Hepatocyte (in vitro differentiated cells): ENCODE measurements at regions not wholly inside any gene's neighbourhood (a gene's known extent, or its start where the extent isn't known, plus 50 kb on each side); places are given as distances from the start of the nearest gene placed in this dataset.

Source experiments
- DNase-seq: peaks from one replicate; pipeline ENCODE4 v3.0.0-alpha.2; 2016; ENCODE audit warnings: low spot score
- H2AFZ ChIP-seq: fragments of 200-600 bp; sonication (generic); 2 replicates; pipeline ENCODE4 v1.6.0; 2016; ENCODE audit warnings: antibody characterized with exemption, mild to moderate bottlenecking
- H3K27ac ChIP-seq: fragments of 200-600 bp; sonication (generic); 2 replicates; pipeline ENCODE4 v1.5.1; 2016; ENCODE audit warnings: mild to moderate bottlenecking
- H3K27me3 ChIP-seq: fragments of 200-600 bp; sonication (generic); 2 replicates; pipeline ENCODE4 v1.6.1; 2016
- H3K36me3 ChIP-seq: fragments of 200-600 bp; sonication (generic); replicated peaks from 2 replicates; pipeline ENCODE4 v1.5.1; 2016; ENCODE audit warnings: low read depth; ENCODE audit not compliant: insufficient read depth
- H3K4me1 ChIP-seq: fragments of 200-600 bp; sonication (generic); 2 replicates; pipeline ENCODE4 v1.5.1; 2016; ENCODE audit warnings: mild to moderate bottlenecking, moderate library complexity; ENCODE audit not compliant: insufficient read depth
- H3K4me2 ChIP-seq: fragments of 200-600 bp; sonication (generic); 2 replicates; pipeline ENCODE4 v1.6.0; 2016
- H3K4me3 ChIP-seq: fragments of 200-600 bp; sonication (generic); 2 replicates; pipeline ENCODE4 v1.5.1; 2016; ENCODE audit warnings: mild to moderate bottlenecking
- H3K79me2 ChIP-seq: fragments of 200-600 bp; sonication (generic); 2 replicates; pipeline ENCODE4 v1.6.0; 2017; ENCODE audit warnings: mild to moderate bottlenecking
- H3K9me2 ChIP-seq: fragments of 200-600 bp; sonication (generic); replicated peaks from 2 replicates; pipeline ENCODE4 v1.6.0; 2017; ENCODE audit warnings: mild to moderate bottlenecking; ENCODE audit not compliant: insufficient read depth
- H3K9me3 ChIP-seq: fragments of 200-600 bp; sonication (generic); 2 replicates; pipeline ENCODE4 v1.5.1; 2016; ENCODE audit warnings: low read depth, mild to moderate bottlenecking
- H4K20me1 ChIP-seq: fragments of 200-600 bp; sonication (generic); 2 replicates; pipeline ENCODE4 v1.6.0; 2016; ENCODE audit warnings: mild to moderate bottlenecking; ENCODE audit not compliant: insufficient read depth, poor library complexity, severe bottlenecking
- EZH2 ChIP-seq: fragments of 200-600 bp; sonication (generic); IDR thresholded peaks from 2 replicates; pipeline ENCODE4 v1.6.1; 2016; ENCODE audit warnings: antibody characterized with exemption, mild to moderate bottlenecking, borderline replicate concordance
- EZH2phosphoT487 ChIP-seq: fragments of 200-600 bp; sonication (generic); IDR thresholded peaks from one replicate; pipeline ENCODE4 v1.6.1; 2018; ENCODE audit warnings: antibody characterized with exemption, mild to moderate bottlenecking, low read depth, moderate library complexity; ENCODE audit not compliant: unreplicated experiment, severe bottlenecking
- WGBS: methylation state at CpG from one replicate; pipeline ENCODE4 v1.1.6; 2016; ENCODE audit warnings: low lambda C conversion rate; ENCODE audit errors: missing lambda C conversion rate; 5-methylcytosine and 5-hydroxymethylcytosine counted together
- TF ChIP-seq, protein P1 (sequence below): fragments of 200-600 bp; sonication (generic); IDR thresholded peaks from 2 replicates; pipeline ENCODE4 v1.5.1; 2016; ENCODE audit warnings: antibody characterized with exemption, mild to moderate bottlenecking; ENCODE audit not compliant: poor library complexity

DNA sequence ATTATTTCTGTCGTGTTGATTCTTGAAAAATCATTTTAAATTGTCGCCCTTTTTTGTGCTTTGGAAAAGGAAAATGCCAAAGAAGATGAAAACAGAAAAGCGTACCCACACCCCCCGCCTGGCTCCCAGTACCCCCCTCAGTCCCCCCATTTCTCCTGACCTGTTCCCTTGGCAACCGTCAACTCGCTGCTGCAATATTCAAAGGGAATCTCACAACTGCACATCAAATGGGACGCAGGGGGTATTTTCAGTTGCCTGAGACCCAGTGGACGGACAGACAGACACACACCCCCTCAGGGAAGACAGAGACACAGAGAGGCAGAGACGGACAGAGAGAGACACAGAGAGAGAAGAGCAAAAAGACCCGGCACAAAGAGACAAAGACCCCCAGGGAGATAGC lies 83.5 kb upstream of the PRR20G start:
- H3K27ac ChIP-seq: no peak overlapping the region
- TF ChIP-seq EZH2 (no peak), EZH2phosphoT487 (no peak)
- TF ChIP-seq, protein P1, sequence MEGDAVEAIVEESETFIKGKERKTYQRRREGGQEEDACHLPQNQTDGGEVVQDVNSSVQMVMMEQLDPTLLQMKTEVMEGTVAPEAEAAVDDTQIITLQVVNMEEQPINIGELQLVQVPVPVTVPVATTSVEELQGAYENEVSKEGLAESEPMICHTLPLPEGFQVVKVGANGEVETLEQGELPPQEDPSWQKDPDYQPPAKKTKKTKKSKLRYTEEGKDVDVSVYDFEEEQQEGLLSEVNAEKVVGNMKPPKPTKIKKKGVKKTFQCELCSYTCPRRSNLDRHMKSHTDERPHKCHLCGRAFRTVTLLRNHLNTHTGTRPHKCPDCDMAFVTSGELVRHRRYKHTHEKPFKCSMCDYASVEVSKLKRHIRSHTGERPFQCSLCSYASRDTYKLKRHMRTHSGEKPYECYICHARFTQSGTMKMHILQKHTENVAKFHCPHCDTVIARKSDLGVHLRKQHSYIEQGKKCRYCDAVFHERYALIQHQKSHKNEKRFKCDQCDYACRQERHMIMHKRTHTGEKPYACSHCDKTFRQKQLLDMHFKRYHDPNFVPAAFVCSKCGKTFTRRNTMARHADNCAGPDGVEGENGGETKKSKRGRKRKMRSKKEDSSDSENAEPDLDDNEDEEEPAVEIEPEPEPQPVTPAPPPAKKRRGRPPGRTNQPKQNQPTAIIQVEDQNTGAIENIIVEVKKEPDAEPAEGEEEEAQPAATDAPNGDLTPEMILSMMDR: no peak
- H3K4me3 ChIP-seq: no peak overlapping the region
- H3K4me1 ChIP-seq: no peaks in the 10 kb centered on the region
- H3K9me3 ChIP-seq: no peaks in the 10 kb centered on the region
- 82% methylated on average over 10 of the region's 10 CpGs for WGBS
- H3K9me2 ChIP-seq: no peaks in the 10 kb centered on the region
- no peak overlapping the region for H2AFZ ChIP-seq
- H3K27me3 ChIP-seq: peaks cover 17% of the 10 kb centered on the region
- H4K20me1 ChIP-seq: no peaks in the 10 kb centered on the region
- DNase-seq: no peak
- no peaks in the 10 kb centered on the region for H3K36me3 ChIP-seq
- no peaks in the 10 kb centered on the region for H3K79me2 ChIP-seq
- H3K4me2 ChIP-seq: no peak overlapping the region

DNA sequence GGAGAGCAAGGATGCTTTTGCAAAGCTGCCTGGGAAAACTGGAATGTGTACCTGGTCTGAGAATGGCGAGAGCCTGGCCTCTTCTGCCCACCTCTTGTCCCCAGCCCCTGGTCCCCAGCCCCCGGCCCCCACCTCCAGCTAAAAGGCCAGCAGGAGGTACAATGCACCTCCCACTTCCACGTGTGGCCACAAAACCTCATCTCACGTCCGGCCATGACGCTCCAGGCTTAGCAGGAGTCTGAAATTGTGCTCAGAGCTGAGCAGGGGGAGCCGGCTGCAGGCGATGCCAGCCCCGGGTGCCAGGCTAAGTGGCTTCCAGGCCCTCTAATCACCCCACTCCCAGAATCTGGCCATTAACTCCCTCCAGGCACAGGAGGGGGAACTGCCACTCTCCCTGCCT lies 83.1 kb upstream of the PRR20G start:
- H3K36me3 ChIP-seq: no peaks in the 10 kb centered on the region
- H3K27ac ChIP-seq: no peak overlapping the region
- H3K9me2 ChIP-seq: no peaks in the 10 kb centered on the region
- no peaks in the 10 kb centered on the region for H3K79me2 ChIP-seq
- H3K4me2 ChIP-seq: no peak overlapping the region
- H3K4me3 ChIP-seq: no peak overlapping the region
- DNase-seq: no peak
- no peaks in the 10 kb centered on the region for H4K20me1 ChIP-seq
- peaks cover 18% of the 10 kb centered on the region for H3K27me3 ChIP-seq
- TF ChIP-seq, protein P1: no peak
- TF ChIP-seq EZH2phosphoT487: no peak
- TF ChIP-seq EZH2: no peak
- H3K9me3 ChIP-seq: no peaks in the 10 kb centered on the region
- no peaks in the 10 kb centered on the region for H3K4me1 ChIP-seq
- 78% methylated on average over 9 of the region's 9 CpGs for WGBS
- no peak overlapping the region for H2AFZ ChIP-seq

DNA sequence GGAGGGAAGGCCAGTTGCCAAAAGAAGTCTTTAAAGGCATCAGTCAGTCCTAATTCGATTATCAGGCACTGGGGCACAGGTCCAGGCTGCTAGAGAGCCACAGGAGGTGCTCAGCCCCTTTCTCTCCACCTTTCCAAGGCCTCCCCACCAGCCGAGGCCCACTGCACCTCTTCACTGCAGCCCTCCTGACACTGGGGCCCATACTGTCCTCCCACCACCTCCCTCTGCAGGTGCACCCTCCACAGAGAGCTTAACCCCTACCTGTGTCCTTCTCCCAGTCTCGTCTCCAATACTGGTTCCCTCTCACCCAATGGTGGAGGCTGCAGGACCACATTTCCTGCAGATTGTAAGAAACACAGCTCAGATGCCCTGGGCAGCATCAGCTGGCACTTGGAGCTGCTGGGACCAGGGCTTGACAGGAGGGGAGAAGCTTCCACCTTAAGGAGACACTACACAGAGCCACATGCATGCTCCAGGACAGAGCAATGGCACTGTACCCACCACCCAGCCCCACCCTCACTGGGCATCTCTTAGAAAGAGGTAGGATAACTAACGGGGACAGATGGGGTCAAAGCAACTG lies 81.6 kb upstream of the PRR20G start:
- no peaks in the 10 kb centered on the region for H3K9me2 ChIP-seq
- peaks cover 32% of the 10 kb centered on the region for H3K27me3 ChIP-seq
- no peak overlapping the region for H2AFZ ChIP-seq
- H3K79me2 ChIP-seq: no peaks in the 10 kb centered on the region
- H3K4me2 ChIP-seq: no peak overlapping the region
- no peak for DNase-seq
- H3K27ac ChIP-seq: no peak overlapping the region
- H3K36me3 ChIP-seq: no peaks in the 10 kb centered on the region
- no peaks in the 10 kb centered on the region for H3K4me1 ChIP-seq
- no peaks in the 10 kb centered on the region for H4K20me1 ChIP-seq
- WGBS: 71% methylated on average over 4 of the region's 4 CpGs
- TF ChIP-seq, protein P1: no peak
- TF ChIP-seq EZH2: no peak
- no peak for TF ChIP-seq EZH2phosphoT487
- H3K4me3 ChIP-seq: no peak overlapping the region
- H3K9me3 ChIP-seq: no peaks in the 10 kb centered on the region
